Caco-2 (cell line): ENCODE measurements at regions not wholly inside any gene's neighbourhood (a gene's known extent, or its start where the extent isn't known, plus 50 kb on each side); places are given as distances from the start of the nearest gene placed in this dataset.

Experiments used
- BruUV-seq: library from RNA; stranded (reverse); fragments of 400-500 nt; replicated peaks from 2 replicates; lab custom pipeline; 2021; lab: Mats Ljungman, UMichigan
- CTCF ChIA-PET: fragments of 300-600 bp; sonication (Branson Sonifier 250); formaldehyde crosslinking; loops from one replicate; lab custom pipeline; 2022; ENCODE audit warnings: antibody characterized with exemption; lab: Charles Lee
- POLR2A ChIA-PET: fragments of 300-600 bp; sonication (Branson Sonifier 250); formaldehyde crosslinking; loops from one replicate; lab custom pipeline; 2022; ENCODE audit warnings: antibody characterized with exemption; lab: Charles Lee
- DNase-seq, 2 experiments: peaks; one replicate each; pipeline versions ENCODE4 v3.0.0 to v3.0.0-alpha.2; 2020 to 2022
- H3K27me3 ChIP-seq: replicated peaks from 2 replicates; pipeline ENCODE4 v1.6.0; 2011; ENCODE audit warnings: low read length; ENCODE audit not compliant: control insufficient read depth, insufficient read depth
- H3K36me3 ChIP-seq: 2 replicates; pipeline ENCODE4 v1.5.1; 2011; ENCODE audit warnings: low read length; ENCODE audit not compliant: control insufficient read depth, insufficient read depth
- H3K4me1 ChIP-seq: fragments of 250-450 bp; sonication (Bioruptor Pico); 2 replicates; pipeline ENCODE4 v1.5.1; 2020; ENCODE audit warnings: mild to moderate bottlenecking
- H3K4me3 ChIP-seq: 2 replicates; pipeline ENCODE4 v1.5.1; 2011; ENCODE audit warnings: low read depth, mild to moderate bottlenecking, control low read depth, low read length
- H3K9me3 ChIP-seq: fragments of 250-450 bp; sonication (Bioruptor Pico); 2 replicates; pipeline ENCODE4 v1.5.1; 2020; ENCODE audit warnings: mild to moderate bottlenecking, moderate library complexity
- H3K27ac Mint-ChIP-seq: one replicate; pipeline ENCODE4 v1.8.0; 2022; ENCODE audit warnings: mixed read lengths; ENCODE audit not compliant: unreplicated experiment
- H3K27me3 Mint-ChIP-seq: one replicate; pipeline ENCODE4 v1.8.0; 2022; ENCODE audit warnings: mixed read lengths; ENCODE audit not compliant: insufficient read depth, unreplicated experiment
- H3K36me3 Mint-ChIP-seq: one replicate; pipeline ENCODE4 v1.8.0; 2022; ENCODE audit warnings: mild to moderate bottlenecking, mixed read lengths; ENCODE audit not compliant: insufficient read depth, unreplicated experiment
- H3K4me1 Mint-ChIP-seq: one replicate; pipeline ENCODE4 v1.8.0; 2022; ENCODE audit warnings: low read depth, mixed read lengths; ENCODE audit not compliant: unreplicated experiment
- H3K4me3 Mint-ChIP-seq: one replicate; pipeline ENCODE4 v1.8.0; 2022; ENCODE audit warnings: mild to moderate bottlenecking, moderate library complexity, mixed read lengths; ENCODE audit not compliant: unreplicated experiment
- H3K9me3 Mint-ChIP-seq: one replicate; pipeline ENCODE4 v1.8.0; 2022; ENCODE audit warnings: mixed read lengths; ENCODE audit not compliant: unreplicated experiment
- CTCF ChIP-seq, 2 experiments: fragments of 200-600 bp in 1 of 2; IDR thresholded peaks; 1 replicate in 1 of 2; 2 replicates in 1 of 2; pipeline versions ENCODE4 v1.5.1 to v1.8.0; 2011 to 2022; ENCODE audit warnings: antibody characterized with exemption in 1 of 2, control low read depth in 1 of 2, inconsistent platforms in 1 of 2, low read depth in 1 of 2, low read length in 1 of 2, mild to moderate bottlenecking in 1 of 2, moderate library complexity in 1 of 2; ENCODE audit not compliant: insufficient read depth in 1 of 2, severe bottlenecking in 1 of 2, unreplicated experiment in 1 of 2
- intact Hi-C: fragments of 100-400 bp; cut with micrococcal nuclease; formaldehyde crosslinking; loops from one replicate; pipeline ENCODE4 v1.10.0; 2022; ENCODE audit not compliant: unreplicated experiment

DNA sequence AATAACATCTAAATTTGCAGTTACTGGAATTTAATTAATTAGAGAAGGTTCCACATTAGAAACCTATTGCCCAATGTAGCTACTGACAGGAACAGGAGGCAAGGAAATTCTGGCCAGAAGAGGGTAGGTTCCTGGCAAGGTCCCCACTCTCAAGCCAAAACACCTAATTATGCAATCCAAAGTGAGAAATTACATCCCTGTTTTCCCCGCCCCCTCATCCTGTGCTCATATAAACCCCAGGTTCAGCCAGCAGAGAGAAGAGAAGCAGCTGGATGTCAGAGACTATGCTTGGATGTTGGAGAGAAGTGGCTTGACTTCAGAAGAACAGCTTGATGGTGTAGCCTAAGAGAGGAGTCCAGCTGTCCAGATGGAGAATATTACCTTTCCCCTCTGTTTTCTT, 951.3 kb upstream of the PRR20A start:
- H3K36me3 Mint-ChIP-seq = no peaks in the 10 kb centered on the region
- H3K4me3 Mint-ChIP-seq = no peak overlapping the region
- Histone ChIP-seq H3K36me3 (no peaks in the 10 kb centered on the region), H3K27me3 (no peaks in the 10 kb centered on the region), H3K4me3 (no peak overlapping the region), H3K4me1 (no peaks in the 10 kb centered on the region), H3K9me3 (no peaks in the 10 kb centered on the region)
- BruUV-seq = no TSS peak
- no peaks in the 10 kb centered on the region for H3K9me3 Mint-ChIP-seq
- H3K27ac Mint-ChIP-seq = no peak overlapping the region
- DNase-seq = no peak
- no peaks in the 10 kb centered on the region for H3K27me3 Mint-ChIP-seq
- CTCF ChIA-PET = no interaction called here
- no peaks in the 10 kb centered on the region for H3K4me1 Mint-ChIP-seq
- POLR2A ChIA-PET = no interaction called here
- intact Hi-C loops = no loop called here
- no peak for TF ChIP-seq CTCF (IDR thresholded peaks at IDR 0.05; ENCODE audit: insufficient read depth in 1 of 2, low read depth in 1 of 2, low read length in 1 of 2, severe bottlenecking in 1 of 2, unreplicated experiment in 1 of 2)

DNA sequence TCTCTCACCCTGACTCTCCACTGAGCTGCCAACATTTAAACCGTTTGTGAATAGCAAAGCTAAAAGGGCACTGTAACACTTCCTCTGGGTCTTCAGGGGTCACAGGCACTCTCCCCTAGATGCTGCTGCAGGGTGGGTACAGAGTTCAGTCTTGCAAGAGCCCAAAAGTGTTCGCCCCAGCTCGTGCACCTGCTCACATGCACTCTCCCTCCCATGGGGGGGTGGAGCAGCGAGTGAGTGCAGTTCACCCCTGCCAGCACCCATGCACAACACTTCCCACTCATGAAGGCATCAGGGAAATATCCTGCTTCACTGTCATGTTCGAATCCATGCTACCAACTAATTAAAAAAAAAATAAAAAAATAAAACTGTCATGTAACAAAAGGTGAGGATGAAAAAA, 950.7 kb upstream of the PRR20A start:
- BruUV-seq = no TSS peak
- no peaks in the 10 kb centered on the region for H3K36me3 Mint-ChIP-seq
- H3K27me3 Mint-ChIP-seq = no peaks in the 10 kb centered on the region
- H3K4me3 Mint-ChIP-seq = no peak overlapping the region
- H3K36me3 ChIP-seq = no peaks in the 10 kb centered on the region
- H3K9me3 ChIP-seq = no peaks in the 10 kb centered on the region
- no peaks in the 10 kb centered on the region for H3K4me1 ChIP-seq
- no peak overlapping the region for H3K27ac Mint-ChIP-seq
- no peaks in the 10 kb centered on the region for H3K27me3 ChIP-seq
- DNase-seq = no peak
- ChIA-PET CTCF (no interaction called here), POLR2A (no interaction called here)
- H3K4me3 ChIP-seq = no peak overlapping the region
- no peak for TF ChIP-seq CTCF (IDR thresholded peaks at IDR 0.05; ENCODE audit: insufficient read depth in 1 of 2, low read depth in 1 of 2, low read length in 1 of 2, severe bottlenecking in 1 of 2, unreplicated experiment in 1 of 2)
- H3K4me1 Mint-ChIP-seq = no peaks in the 10 kb centered on the region
- no peaks in the 10 kb centered on the region for H3K9me3 Mint-ChIP-seq
- intact Hi-C loops = no loop called here

GRCh38 chr13:56198350-56198749, 942.4 kb upstream of the PRR20A start:
- no TSS peak for BruUV-seq
- H3K9me3 Mint-ChIP-seq = no peaks in the 10 kb centered on the region
- H3K27me3 Mint-ChIP-seq = no peaks in the 10 kb centered on the region
- H3K36me3 ChIP-seq = no peaks in the 10 kb centered on the region
- no peak overlapping the region for H3K4me3 ChIP-seq
- ChIA-PET CTCF (no interaction called here), POLR2A (no interaction called here)
- no peak for DNase-seq
- no peaks in the 10 kb centered on the region for H3K9me3 ChIP-seq
- H3K36me3 Mint-ChIP-seq = no peaks in the 10 kb centered on the region
- TF ChIP-seq CTCF (IDR thresholded peaks at IDR 0.05; ENCODE audit: insufficient read depth in 1 of 2, low read depth in 1 of 2, low read length in 1 of 2, severe bottlenecking in 1 of 2, unreplicated experiment in 1 of 2) = no peak
- no peaks in the 10 kb centered on the region for H3K4me1 ChIP-seq
- no peaks in the 10 kb centered on the region for H3K4me1 Mint-ChIP-seq
- no peaks in the 10 kb centered on the region for H3K27me3 ChIP-seq
- no peak overlapping the region for H3K4me3 Mint-ChIP-seq
- no peak overlapping the region for H3K27ac Mint-ChIP-seq
- intact Hi-C loops = no loop called here
